ENCODE measurements at regions not wholly inside any gene's neighbourhood (a gene's known extent, or its start where the extent isn't known, plus 50 kb on each side); places are given as distances from the start of the nearest gene placed in this dataset.
"Not testable (repeated sequence)": the region's sequence is repeated elsewhere in the genome, so short reads cannot be mapped to it uniquely, and the experiment has no call there.

DNA sequence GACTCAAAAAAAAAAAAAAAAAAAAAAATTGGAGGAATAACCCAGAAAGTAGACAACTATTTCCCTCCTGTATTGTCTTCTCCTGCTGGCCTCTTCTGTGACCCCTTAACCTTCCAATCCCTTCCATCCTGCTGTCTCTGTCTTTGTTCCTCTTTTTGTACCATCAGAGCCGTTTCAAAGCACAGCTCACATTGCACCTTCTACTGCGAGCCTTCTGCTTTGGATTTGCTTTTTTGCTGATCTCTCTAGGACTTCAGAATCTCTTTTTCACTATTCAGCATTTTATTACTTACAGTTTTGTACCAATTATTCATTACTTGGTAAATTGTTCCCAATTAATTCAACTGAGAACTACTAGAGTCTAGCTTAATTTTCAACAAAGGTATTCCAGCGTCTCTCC is 284.0 kb upstream of the TBL1XR1 start:
- DNase-seq = peak; percentile 12 to 36

DNA sequence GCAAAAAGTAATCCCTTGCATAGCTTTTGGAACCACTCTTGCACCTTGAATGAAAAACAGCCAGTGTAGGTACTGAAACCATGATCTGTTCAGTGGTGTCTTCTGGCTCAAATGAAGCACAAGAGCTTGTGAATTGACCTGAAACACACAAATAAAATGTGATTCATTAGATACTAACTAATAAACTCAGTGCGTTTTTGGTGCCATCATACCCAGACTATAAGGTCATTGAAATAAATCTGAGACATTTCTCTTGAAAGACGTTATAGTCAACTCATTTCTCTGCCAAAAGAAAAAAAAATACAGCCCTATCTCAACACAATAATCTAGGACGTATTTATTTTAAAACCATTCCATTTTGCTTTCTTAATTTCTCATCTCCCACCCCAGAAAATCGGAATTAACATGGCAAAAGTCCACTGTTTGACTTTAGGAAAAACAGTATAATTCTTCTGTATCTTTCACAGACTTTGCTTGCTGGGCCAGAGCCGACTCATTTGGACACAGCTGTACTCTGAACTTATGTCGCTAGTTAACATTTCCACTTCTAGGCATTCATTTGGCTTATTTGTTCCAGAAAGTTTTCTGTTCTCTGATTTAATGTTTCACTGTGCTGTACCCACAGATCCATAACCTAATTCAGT is 284.9 kb upstream of the TBL1XR1 start:
- DNase-seq = no peak

DNA sequence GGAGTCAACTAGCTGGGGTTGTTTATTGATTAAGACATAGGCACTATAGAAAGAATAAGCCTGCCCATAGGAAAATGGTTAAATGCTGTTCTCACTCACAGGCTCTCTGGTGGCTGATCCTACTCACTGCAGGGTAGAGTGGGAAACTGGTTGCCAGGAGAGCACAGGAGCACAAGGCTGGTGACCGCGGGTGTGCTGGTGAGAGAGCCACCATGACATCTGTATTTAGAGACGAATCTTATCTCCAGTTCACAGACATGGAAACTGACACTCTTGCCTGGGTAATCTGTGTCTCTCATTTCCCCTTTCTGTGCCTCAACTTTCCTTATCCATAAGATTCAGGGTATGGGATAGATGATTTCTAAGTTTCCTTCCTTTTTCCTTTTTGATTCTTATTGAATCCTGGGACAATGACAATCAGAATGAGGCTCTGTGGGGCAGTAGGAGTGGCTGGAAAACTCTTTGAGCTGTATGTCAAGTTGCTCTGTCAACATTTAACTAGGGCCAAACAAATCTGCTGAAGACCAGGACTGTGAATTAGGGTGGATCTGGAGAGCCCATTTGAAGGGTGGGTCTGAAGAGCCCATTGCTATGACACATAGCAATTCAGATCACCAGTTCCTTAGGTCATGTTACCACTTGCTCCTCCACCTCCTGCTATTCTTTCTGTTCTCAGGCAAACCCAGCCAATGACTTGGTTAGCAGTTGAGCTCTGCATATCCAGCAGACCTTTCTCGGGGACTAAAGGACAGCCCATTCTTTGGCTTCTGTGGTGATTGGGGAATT is 286.1 kb upstream of the TBL1XR1 start:
- DNase-seq = no peak

DNA sequence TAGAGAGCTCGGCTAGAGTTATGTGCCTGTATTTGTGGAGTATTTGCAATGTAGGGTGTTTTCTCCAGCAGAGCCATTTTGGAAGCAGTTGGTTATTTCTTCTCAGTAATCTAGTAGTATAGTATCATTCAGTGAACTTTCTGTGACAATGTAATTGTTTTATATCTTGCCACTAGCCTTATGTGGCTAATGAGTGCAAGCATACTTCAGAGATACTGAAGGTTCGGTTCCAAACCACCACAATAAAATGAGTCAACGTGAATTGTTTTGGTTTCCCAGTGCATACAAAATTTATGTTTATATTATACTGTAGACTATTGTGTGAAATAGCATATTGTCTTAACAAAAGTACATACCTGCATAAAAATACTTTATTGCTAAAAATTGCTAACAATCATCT is 286.9 kb upstream of the TBL1XR1 start:
- no peak for DNase-seq

DNA sequence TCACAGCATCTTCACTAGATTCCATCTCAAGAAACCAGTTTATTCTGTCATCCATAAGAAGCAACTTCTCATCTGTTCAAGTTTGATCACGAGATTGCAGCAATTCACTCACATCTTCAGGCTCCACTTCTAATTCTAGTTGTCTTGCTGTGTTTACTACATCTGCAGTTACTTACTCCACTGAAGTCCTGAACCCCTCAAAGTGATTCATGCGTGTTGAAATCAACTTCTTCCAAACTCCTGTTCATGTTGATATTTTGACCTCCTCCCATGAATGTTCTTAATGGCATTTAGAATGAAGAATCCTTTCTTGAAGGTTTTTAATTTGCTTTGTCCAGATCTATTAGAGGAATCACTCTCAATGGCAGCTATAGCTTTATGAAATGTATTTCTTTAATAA is 287.6 kb upstream of the TBL1XR1 start:
- no peak for DNase-seq

DNA sequence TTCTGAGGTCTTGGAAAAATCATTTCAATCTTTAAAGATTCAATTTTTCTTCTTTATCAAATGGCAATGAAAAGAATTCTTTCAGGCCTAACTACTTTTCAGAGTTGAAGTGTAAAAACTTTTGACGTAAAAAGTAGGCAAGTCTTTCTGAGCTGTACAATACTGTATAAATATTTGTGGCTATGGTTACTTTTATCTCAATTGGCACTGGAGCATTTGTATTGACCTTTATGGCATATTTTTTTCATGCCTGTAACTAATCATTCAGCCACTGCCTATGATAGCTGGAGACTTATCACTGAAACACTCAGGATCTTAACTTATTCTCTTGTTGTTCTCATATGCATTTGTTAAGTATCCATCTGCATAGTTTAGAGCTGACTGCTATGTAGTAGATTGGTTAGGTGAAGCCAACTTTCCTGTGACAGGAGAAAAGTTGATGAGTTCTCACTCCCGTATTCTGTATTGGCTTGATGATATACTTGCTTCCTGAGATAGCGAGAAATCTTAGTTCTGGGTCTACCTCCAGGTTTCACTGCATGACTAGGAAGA is 290.4 kb upstream of the TBL1XR1 start:
- no peak for DNase-seq

DNA sequence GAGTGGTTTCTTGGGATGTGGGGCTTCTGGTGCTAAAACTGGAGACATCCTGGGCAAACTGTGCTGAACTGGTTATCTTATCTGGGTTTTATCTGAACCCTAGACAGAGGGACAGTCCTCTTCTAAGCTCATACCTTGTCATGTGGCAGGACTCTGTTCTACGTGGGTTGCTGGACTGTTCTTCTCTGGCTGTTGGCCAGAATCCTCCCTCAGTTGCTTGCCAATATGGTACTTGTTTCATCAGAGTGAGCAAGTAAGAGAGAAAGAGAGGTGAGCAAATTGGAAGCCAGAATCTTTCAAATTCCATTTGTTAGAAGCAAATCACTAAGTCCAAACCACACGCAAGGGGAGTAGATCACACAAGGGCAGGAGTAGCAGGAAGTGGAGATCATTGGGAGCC is 291.5 kb upstream of the TBL1XR1 start:
- no peak for DNase-seq

DNA sequence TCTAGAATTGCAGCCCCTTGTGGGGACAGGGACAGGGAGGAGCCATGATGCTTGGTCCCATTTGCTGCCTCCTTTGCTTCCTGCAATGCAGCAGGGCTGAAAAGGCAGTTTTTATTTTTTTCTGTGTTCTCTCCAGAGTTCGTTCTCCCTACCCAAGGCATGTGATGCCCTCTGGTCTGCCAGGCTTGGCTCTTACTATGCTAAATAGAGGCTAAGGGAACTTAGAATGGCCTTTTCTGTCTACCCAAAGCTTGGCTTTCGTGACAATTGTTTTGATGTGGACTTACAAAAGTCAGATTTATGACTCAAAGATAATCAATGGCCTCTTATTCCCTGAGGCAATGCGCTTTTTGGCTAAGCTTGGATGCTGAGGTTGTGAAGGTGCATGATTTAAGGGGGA is 293.3 kb upstream of the TBL1XR1 start:
- no peak for DNase-seq

DNA sequence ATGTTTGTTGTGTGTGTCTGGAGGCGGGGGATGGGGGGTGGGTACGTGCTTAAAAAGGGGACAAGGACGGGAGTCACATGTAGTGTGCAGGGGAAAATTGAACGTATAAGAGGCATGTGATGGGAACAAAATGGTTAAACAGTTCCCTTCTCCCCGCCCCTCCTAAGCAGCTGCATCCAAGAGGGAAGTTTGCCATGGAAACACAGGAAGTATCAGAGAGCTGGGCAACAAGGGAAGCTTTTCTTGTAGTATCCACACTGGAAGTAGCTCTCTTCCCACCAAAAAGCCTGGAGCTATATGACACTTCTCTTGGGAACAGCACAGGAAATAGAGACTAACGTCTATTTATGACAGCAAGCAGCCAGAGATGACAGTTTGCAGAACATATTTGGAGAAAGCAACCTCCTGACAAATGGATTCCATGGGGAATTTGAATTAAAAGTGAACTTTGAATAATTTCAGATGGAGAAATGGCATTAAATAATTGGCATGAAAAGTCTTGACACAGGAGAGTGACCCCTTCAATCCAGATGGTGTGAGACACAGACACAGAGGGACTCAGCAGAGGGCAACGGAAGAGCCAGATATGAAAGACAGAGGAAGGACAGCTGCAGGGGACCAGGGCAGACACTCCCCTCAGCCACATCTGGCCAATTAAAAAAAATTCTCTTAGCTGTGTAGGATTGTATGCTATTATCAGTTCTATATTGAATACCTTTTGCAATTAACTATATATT is 294.2 kb upstream of the TBL1XR1 start:
- no peak for DNase-seq

DNA sequence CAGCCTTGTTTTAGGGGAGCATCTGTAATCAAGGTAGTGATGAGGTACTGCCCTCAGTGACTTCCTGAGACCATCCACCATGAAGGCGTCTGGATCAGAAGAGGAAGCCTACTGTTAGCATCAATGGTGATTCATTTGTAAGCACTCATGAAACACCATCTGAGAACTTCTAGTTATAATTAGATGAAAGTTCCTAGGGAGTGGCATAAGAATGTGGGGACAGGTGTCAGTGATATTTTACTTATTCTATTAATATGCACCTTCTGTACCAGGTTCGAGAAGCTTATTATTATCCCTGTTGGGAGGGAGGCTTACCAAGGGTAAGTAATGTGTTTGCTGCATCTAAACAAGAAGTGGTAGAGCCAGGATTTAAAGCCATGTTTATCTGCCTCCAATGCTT is 295.8 kb upstream of the TBL1XR1 start:
- no peak for DNase-seq

DNA sequence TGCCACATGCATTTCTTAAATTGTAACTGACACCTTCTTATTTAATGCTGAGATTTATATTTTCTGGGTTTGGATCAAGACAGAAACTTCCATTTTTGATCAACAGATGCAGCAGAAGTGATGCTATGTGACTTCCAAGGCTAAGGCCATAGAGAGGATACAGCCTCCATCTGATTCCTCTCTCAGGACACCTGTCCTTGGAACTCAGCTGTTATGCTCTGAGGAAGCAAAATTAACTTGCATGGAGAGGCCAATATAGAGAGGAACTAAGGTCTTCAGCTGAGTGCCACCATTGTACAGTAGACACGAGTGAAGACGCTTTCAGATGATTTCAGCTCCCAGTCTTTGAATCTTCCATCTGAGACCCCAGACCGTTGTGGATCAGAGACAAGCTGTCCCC is 296.9 kb upstream of the TBL1XR1 start:
- no peak for DNase-seq

DNA sequence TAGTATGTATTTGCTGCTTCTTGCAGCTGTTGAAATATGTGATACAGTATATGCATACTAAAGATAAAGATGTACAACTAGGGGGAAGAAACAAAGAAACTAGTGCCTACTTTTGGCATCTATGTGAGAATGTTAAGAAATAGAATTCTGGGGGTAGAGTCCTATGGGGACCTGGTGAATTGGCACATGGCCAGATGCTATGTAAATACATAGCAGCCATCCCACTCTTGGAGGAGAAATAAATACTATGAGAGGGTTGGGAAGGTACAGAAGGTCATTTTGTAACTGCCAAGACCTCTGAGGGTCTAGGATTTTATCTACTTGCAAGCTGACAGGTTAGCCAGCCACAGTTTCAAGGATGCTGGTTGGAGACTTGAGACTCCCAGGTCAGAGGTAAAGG is 298.3 kb upstream of the TBL1XR1 start:
- no peak for DNase-seq

DNA sequence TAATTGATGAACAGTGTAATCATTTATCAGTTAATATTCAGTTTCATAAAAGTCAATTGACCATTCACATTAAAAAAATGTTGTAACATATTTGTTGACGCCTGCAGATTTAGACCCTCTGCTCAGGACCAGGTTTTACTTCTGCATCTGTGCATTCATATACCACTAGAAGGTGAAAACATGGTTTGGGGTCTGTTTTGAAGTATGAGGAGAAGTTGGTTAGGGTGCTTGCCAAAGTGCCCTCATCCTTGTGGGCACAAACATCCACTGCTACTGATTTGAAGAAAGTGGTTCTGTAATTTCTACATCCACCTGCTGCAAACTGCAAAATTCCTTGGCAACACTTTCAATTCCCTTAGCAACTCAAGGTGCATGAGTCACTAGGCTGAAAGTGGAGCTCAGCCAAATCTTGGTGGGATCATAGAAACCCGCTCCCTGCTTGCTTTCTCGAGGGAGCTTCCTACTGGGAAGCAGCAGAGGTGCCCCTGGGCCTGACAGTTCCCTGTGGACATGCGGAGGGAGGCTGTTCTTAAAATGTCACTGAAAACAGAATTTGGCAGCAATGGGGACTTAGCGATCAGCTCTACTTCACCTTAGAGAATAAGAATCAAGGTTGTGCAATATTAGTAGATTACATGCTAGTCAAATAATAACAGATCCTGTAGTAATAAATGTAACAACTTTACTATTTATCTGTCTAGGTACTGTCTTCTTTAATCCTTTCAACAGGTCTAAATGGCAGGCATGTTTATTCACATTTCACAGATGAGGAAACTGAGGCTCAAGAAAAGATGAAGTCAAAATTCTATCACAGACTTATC is 301.0 kb upstream of the TBL1XR1 start:
- DNase-seq = peak in 1 of 2 donors; percentile 5

DNA sequence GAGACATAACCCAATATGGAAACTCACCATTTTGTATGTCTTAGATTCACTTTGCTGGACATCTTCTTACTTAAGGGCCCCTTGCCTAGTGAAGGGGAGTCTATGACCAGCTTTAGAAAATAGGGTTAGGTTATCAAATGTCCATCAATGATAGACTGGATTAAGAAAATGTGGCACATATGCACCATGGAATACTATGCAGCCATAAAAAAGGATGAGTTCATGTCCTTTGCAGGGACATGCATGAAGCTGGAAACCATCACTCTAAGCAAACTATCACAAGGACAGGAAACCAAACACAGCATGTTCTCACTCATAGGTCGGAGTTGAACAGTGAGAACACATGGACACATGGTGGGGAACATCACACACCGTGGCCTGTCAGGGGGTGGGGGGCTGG is 301.8 kb upstream of the TBL1XR1 start:
- DNase-seq = not testable (repeated sequence)

DNA sequence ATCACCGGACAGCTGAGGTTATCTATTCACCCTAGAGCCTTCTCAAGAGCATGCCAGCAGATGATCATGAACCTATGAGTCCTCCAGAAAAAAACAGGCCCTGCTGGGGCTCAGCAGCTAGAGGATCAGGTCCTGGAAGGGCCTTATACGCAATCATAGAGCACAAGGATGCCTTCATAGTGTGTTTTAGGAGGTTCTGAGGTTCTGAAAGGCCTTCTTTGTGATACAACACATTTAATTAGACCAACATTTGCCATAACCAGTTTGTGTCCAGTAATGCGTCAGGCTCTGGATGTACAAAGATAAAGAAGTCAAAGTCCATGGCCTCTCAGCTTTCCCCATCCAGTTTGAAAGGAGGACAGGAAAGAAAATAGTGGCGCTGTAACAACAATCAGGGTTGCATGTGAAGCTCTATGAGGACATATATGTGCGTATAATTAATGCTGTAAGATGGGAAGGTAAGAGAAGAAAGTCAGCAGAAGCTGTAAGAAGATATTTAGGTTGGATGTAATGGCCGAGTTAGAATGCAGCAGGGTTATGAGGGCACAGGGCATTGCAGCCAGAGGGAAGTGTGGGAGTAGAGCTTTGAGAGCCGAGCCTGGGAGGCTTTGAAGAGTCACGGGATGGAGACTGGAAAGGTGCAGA is 302.6 kb upstream of the TBL1XR1 start:
- DNase-seq = no peak

DNA sequence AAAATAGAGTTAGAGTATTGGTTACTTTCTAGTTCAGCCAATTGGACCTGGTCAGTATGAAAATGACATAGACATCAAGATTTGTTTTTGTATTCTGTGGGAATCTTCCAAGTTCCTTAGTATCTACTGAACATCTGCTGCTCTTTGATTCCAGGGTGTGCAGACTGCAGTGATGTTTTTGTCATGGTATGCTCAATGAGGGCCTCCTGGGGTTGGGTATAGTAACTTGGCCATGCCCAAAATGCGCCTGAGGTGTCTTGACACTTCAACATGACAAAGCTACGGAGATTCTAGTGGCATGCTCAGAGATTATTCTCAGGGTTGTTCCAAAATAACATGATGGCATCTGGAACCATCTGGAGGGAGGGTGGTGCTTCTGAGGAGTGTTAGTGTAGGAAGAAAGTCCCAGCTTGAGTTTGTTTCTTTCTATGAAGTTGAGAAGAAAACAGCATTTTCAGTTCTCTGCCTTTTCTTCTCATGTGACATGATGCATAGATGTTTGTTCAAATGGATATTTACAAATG is 313.5 kb upstream of the TBL1XR1 start:
- no peak for DNase-seq

DNA sequence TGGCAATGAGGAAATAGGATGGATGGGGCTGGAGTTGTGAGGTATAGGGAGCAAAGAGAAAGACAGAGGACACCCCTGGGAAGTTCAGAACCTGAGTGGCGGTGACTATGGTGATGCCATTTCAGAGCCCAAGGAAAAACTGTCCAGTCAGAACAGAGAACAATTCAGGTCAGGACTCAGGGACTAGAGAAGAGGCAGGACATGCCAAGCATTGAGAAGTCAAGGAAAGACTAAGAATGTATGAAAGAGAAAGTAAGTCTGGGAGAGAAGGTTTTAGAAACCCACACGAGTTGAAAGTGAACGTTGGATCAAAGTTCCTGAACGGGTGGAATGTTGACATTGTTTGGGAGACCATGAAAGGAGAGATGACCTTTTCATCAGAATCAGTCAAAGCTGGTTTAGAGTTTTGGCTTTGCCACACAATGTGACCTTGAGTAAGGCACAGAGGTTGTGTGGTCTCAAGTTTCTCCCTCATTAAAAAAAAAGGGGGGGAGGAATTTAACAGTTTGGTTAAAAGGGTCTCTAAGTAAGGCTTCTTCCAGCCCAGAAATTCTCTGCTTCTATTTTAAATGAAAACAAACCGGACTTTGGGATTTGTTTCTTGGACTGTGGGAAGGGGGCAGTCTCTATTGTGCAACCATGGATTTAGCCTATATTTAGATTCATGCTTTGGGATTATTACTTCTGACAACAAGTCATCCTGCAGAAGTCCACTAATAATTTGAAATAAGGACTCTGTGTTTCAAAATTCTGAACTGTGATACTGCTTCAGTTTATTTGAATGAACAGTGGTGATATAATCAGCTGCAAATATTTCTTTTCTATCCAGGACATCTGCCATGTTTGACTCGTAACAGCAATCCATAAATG is 315.9 kb upstream of the TBL1XR1 start:
- no peak for DNase-seq

DNA sequence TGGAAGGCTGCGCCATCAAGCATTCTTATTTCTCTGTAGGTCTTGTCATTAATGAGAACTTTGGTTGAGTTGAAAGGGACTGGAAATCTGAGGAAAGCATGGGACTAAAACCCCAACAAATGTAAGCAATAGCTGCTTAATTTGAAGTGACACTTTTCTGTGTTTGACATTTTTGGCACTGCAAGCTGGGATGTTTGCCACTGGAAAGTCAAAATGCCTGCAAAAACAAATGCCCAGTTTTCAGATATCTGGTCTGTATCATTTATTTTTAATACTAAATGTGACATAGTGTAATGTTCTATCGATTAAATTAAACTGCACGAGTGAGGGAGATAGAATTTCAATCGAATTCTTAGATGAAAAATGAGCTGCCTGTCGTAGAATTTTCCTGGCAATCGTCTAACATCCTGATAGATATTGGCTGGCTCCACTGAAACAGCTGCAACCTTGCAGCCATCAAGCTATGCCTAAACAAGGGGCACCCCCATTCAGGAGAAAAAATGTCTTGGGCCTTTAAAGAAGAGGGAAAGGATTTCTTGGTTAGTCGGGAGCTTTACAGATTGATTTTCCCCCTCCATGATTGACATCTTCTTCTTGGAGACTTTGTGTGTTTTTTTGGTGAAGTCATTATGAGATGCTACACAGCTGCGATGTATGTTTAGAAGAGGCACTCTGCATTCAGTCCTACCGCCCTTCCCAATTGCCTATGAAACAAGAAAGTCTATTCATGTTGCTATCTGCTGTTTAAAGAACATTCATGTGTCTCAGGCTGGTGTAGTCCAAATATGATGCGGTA is 316.7 kb upstream of the TBL1XR1 start:
- no peak for DNase-seq

DNA sequence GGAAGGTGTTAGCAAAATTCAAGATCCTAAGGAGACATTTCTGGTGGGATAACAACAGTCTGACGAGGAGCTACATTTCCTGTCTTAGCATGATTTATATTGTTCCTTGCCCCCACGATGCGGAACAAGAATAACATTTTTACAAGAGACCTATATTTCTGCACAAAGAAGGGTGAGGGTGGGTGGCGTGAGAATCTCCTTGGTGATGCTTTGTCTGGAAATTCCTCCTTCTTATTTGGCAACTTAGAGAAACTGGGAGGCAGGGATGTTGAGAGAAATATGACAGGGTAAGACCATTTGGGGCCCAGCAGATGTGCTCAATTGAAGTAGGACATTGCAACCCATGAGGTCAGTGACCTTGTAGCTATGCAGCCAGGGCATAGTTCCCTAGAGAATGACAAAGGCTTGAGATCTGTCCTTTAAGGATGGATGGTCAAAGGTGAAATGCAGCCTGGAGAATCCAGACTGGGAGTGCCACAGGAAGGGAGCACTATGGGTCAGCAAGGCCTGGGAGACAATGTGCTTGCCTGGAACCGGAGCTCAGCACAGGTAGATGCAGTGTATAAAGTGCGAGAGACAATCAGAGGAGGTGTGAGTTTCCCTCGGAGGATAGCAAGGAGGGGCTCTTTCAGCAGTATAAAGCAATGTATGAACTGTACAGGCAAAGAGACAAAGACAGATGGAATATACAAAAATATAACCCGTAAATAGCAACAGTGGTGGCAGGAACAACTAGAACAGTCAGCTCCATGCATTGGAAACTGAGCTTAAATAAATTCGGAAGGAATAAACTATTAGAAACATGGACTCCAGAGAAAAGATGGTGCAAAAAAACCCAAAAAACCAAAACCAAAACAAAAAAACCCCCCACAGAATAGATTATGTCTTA is 317.6 kb upstream of the TBL1XR1 start:
- no peak for DNase-seq

All from inflammatory macrophage (primary cell).